Muscle of leg (tissue), 3 donors: ENCODE measurements at regions not wholly inside any gene's neighbourhood (a gene's known extent, or its start where the extent isn't known, plus 50 kb on each side); places are given as distances from the start of the nearest gene placed in this dataset.
A peak's percentile ranks its signal among the peaks of the same experiment; 100 is the strongest.

Experiments used
- DNase-seq: peaks from one replicate; pipeline ENCODE4 v3.0.0; 2013
- H3K27ac ChIP-seq: one replicate; pipeline ENCODE4 v1.5.1; 2013; ENCODE audit warnings: mild to moderate bottlenecking, low read length, control low read depth
- H3K27me3 ChIP-seq: one replicate; pipeline ENCODE4 v1.6.1; 2013; ENCODE audit warnings: low read length; ENCODE audit not compliant: control insufficient read depth, insufficient read depth
- H3K36me3 ChIP-seq: one replicate; pipeline ENCODE4 v1.6.1; 2013; ENCODE audit warnings: low read length; ENCODE audit not compliant: control insufficient read depth, insufficient read depth
- H3K4me1 ChIP-seq: one replicate; pipeline ENCODE4 v1.6.1; 2013; ENCODE audit warnings: low read length; ENCODE audit not compliant: control insufficient read depth, insufficient read depth
- H3K4me3 ChIP-seq: one replicate; pipeline ENCODE4 v1.5.1; 2013; ENCODE audit warnings: low read length, control low read depth
- H3K9me3 ChIP-seq: replicated peaks from 2 replicates; pipeline ENCODE4 v1.6.1; 2013; ENCODE audit warnings: low read depth, low read length; ENCODE audit not compliant: control insufficient read depth
- WGBS: methylation state at CpG from one replicate; pipeline ENCODE4 v1.1.5; 2013; ENCODE audit warnings: missing lambda C conversion rate; ENCODE audit not compliant: insufficient coverage; 5-methylcytosine and 5-hydroxymethylcytosine counted together

DNA sequence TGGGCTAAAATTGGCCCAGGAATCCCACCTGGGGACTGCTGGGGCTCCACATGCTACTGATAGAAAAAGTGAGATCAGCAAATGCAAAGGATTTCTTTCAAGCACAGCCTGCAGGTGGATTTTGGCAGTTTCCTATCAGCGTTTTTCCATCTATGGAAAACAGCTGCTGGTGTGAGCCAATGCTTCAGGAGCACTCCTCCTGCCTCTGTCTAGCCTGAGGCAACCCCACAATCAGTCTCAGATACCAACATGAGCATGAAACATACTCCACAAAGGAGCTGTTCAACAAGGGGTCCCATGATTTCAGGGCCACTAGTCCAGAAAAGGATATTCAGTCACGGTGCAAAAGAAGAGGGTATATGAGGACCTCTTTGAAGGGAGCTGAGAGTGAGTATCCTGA, 311.5 kb upstream of the THBS1 start:
- Histone ChIP-seq H3K9me3 (no peaks in the 10 kb centered on the region), H3K27me3 (no peaks in the 10 kb centered on the region), H3K27ac (no peak overlapping the region), H3K36me3 (no peaks in the 10 kb centered on the region), H3K4me1 (peaks cover 2% of the 10 kb centered on the region), H3K4me3 (no peak overlapping the region)
- whole genome bisulfite sequencing = 50% methylated on average over 1 of the region's 2 CpGs
- peak; percentile 62 for DNase-seq

DNA sequence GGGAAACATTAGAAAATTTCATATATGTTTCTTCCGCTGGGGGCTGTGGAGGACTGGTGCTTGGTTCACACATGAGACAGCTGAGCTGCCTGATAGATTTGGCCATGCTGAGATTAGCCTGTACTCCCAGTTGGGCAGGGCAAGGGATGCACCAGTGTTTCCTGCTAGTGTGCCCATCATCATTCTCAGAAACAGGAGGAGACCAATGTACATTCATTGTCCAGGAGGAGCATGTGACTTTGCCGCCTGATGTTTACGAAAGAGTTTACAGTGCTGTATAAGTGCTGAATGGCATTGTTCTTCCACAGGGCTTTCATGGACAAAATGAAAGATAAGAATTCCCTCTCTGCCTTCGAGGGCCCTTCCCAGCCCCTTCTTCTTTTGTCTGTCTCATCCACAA, 311.1 kb upstream of the THBS1 start:
- Histone ChIP-seq H3K27me3 (no peaks in the 10 kb centered on the region), H3K4me3 (no peak overlapping the region), H3K36me3 (no peaks in the 10 kb centered on the region), H3K4me1 (peaks cover 2% of the 10 kb centered on the region), H3K9me3 (no peaks in the 10 kb centered on the region), H3K27ac (no peak overlapping the region)
- WGBS = 98% methylated on average over 4 of the region's 4 CpGs
- DNase-seq = no peak

DNA sequence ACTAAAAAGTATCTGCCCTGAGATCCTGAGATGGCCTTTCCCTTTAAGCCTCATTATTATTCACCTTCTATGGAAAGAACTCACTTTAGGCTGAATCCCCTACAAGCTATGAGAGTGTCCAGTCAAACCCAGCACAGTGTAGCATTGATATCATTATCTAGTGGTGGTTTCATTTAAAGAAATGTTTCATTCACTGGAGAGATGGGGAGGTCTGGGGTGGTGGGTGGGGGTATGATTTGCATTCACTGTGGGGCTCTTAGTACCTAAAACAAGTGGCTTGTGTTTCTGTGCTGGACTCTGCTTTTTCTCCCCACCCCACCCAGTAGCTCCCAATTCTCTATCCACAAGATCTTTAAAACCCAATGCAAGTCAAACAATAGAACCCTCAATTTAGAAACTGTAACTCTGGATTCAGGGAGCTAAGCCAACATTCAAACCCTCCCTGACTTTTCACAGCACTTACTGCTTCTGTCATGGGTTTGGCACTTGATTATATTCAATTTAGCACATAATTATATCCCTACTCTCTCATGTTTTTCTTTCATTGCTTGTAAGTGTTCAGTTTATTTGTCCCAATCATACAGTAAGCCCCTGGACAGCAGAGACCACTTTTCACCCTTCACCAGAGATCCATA, 310.5 kb upstream of the THBS1 start:
- H3K27me3 ChIP-seq = no peaks in the 10 kb centered on the region
- H3K36me3 ChIP-seq = no peaks in the 10 kb centered on the region
- peaks cover 2% of the 10 kb centered on the region for H3K4me1 ChIP-seq
- H3K4me3 ChIP-seq = no peak overlapping the region
- H3K9me3 ChIP-seq = no peaks in the 10 kb centered on the region
- no peak for DNase-seq
- H3K27ac ChIP-seq = no peak overlapping the region

DNA sequence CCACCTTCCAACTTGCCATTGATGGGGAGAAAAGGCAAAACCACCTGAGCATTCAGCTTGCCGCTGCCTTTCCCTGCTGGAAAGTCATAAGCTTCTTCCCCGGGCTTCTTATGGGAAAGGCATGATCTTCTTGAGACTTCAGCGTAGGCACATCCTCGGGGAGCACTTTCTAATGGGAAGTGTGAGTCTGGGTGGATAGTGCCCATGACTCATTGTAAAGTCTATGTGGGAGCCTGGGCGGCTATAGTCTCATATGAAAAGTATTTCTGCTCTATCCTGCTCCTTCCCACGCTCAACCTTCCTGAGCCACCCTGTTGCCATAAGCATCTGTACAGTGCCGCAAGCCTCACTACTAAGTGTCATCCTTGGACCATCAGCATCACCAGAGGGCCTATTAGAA, 309.9 kb upstream of the THBS1 start:
- H3K27ac ChIP-seq = no peak overlapping the region
- H3K4me3 ChIP-seq = no peak overlapping the region
- WGBS = 89% methylated on average over 4 of the region's 7 CpGs
- no peaks in the 10 kb centered on the region for H3K9me3 ChIP-seq
- no peak for DNase-seq
- no peaks in the 10 kb centered on the region for H3K36me3 ChIP-seq
- H3K27me3 ChIP-seq = no peaks in the 10 kb centered on the region
- peaks cover 2% of the 10 kb centered on the region for H3K4me1 ChIP-seq

DNA sequence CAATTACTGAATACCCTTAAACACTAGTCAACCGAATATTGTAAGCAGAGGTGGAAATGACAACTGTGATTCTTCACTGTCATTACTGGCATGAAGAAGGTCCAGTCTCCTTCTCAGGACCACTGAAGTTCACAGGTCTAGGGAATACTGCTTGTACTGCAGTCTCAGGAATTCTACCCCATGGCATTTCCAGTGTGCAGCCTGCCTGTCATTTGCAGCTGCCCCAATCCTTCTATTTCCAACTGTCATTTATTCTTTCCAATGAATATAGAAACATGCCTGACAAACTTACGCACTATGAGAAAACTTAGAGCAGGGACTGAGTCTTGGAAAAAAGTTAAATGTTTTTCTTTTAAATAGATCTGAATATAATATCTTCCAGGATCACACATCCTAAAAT, 308.0 kb upstream of the THBS1 start:
- Histone ChIP-seq H3K9me3 (no peaks in the 10 kb centered on the region), H3K27me3 (no peaks in the 10 kb centered on the region), H3K27ac (no peak overlapping the region), H3K4me1 (peaks cover 2% of the 10 kb centered on the region), H3K36me3 (no peaks in the 10 kb centered on the region), H3K4me3 (no peak overlapping the region)
- no peak for DNase-seq
- WGBS = no CpG with 5 or more reads among the region's 2 CpGs

DNA sequence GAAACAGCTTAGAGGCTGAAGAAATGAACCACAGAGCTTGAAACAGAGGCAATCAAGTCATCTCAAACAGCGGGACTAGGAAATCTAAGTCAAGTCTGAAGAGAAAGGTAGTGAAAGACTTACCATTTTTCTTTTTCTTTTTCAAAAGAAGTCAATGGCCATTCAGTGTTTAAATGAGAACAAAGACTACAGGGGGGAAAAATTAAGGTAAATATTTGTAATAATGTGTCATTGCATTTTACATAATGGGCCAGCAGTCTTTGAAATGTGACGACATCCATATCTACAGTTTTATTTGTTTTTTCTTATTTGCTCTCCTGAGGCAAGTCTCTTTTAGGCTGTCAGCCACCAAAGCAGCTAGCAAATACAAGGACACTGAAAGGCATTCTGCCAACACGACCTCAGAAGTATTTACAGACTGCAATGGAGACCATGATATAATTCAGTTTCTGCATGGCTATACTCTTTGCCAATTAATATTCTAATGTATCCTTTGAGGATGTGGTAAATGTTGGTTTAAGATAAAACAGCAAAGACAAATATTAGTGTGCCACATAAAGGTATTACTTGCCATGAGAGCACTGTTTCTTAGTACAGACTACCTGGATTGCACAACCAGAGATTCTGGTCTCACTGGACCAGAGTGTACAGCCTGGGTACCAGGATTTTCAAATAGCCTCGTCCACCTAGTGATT, 307.0 kb upstream of the THBS1 start:
- Histone ChIP-seq H3K4me1 (peaks cover 2% of the 10 kb centered on the region), H3K36me3 (no peaks in the 10 kb centered on the region), H3K9me3 (no peaks in the 10 kb centered on the region), H3K4me3 (no peak overlapping the region), H3K27me3 (no peaks in the 10 kb centered on the region), H3K27ac (no peak overlapping the region)
- DNase-seq = peak; percentile 85
- no CpG with 5 or more reads among the region's 4 CpGs for WGBS

DNA sequence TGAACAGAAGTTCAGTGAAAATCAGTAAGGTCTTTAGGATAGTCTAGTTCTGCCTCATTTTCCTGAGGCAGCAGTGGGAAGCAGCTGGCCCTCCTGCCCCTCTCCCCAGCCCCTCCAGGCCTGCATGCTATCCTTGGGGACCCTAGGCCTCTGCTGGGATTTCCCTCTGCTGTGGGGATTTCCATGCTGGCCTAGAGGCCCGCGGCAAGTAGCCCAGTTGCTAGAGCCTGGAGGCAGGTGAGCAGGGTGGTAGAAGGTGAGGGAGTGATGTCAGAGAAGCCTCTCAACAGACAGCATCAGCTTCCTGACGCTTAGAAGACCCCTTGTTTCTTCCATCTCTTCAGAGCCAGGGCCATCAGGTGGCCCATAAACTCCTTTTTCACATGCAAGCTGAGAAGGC, 305.8 kb upstream of the THBS1 start:
- Histone ChIP-seq H3K4me3 (no peak overlapping the region), H3K9me3 (no peaks in the 10 kb centered on the region), H3K4me1 (no peaks in the 10 kb centered on the region), H3K27ac (no peak overlapping the region), H3K36me3 (no peaks in the 10 kb centered on the region), H3K27me3 (no peaks in the 10 kb centered on the region)
- no peak for DNase-seq
- WGBS = 93% methylated on average over 2 of the region's 3 CpGs

DNA sequence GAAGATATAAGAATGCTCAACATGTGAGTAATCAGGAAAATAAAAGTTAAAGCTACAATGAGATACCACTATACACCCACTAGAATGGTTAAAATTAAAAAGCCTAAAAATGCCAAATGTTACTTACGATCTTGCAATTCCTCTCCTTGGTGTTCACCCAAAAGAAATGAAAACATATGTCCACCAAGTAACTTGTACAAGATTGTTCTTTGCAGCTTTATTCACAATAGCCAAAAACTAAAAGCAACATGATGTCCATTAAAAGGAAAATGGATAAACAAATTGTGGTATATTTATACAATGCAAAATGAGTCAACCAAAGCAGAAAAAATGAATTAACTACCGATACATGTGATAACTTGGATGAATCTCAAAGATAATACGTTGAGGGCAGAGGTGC, 301.6 kb upstream of the THBS1 start:
- Histone ChIP-seq H3K27me3 (no peaks in the 10 kb centered on the region), H3K4me1 (no peaks in the 10 kb centered on the region), H3K27ac (no peak overlapping the region), H3K9me3 (no peaks in the 10 kb centered on the region), H3K4me3 (no peak overlapping the region), H3K36me3 (no peaks in the 10 kb centered on the region)
- WGBS = no CpG with 5 or more reads among the region's 3 CpGs
- no peak for DNase-seq

DNA sequence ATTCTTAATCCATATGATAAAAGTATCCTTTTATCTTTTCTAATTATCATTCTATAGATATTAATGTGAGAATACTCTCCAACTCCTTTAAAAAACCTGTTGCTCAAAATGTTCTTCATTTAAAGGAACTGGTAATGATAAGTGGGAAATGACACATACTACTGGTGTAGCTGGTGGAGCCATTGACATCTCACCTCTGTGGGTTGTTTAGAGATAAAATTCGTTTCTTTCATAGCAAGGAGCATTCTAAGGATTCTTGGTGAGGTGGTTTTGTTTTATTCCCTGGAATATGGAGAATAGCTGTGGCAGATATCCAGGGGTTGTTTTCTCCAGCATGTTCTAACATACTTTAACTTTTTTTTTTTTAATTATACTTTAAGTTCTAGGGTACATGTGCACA, 299.8 kb upstream of the THBS1 start:
- Histone ChIP-seq H3K27ac (no peak overlapping the region), H3K27me3 (no peaks in the 10 kb centered on the region), H3K4me3 (no peak overlapping the region), H3K9me3 (no peaks in the 10 kb centered on the region), H3K36me3 (no peaks in the 10 kb centered on the region), H3K4me1 (no peaks in the 10 kb centered on the region)
- no peak for DNase-seq
- no CpG with 5 or more reads among the region's 1 CpG for WGBS

DNA sequence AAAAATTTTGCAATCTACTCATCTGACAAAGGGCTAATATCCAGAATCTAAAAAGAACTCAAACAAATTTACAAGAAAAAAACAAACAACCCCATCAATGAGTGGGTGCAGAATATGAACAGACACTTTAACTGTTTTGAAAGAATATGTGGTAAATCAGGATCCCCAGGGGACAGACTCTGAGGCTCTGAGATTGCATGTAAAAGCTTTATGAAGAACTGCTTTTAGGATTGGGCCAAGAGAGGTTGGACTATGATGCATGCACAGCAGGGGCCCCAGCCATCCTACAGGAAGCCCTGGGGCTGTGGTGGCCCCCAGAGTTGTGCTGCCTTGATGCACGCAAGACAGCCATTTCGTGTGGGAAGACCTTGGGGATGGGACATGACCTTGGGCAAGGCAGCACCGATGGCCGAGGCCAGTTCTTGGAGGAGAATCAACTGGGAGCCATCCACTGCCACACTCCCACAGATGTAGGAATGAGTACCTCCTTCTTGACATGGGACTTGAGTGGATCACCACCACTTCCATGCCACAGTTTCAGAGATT, 298.1 kb upstream of the THBS1 start:
- H3K4me1 ChIP-seq = no peaks in the 10 kb centered on the region
- WGBS = 88% methylated on average over 4 of the region's 4 CpGs
- no peak overlapping the region for H3K27ac ChIP-seq
- no peaks in the 10 kb centered on the region for H3K36me3 ChIP-seq
- DNase-seq = no peak
- H3K4me3 ChIP-seq = no peak overlapping the region
- no peaks in the 10 kb centered on the region for H3K27me3 ChIP-seq
- no peaks in the 10 kb centered on the region for H3K9me3 ChIP-seq
